ENCODE measurements at regions not wholly inside any gene's neighbourhood (a gene's known extent, or its start where the extent isn't known, plus 50 kb on each side); places are given as distances from the start of the nearest gene placed in this dataset.

- DNase-seq (ENCODE audit: low spot score) = no peak
- in situ Hi-C loops (cut with MboI; ENCODE audit: low pct_unique_long_range_greater_than_20kb, low sequenced_read_pairs, unreplicated experiment) = no loop called here
- TF ChIP-seq CTCF (IDR thresholded peaks at IDR 0.05; ENCODE audit: extremely low read depth, insufficient read depth, missing control alignments) = no peak
Observed at GRCh38 chr11:121808096-121808495, 307.9 kb downstream of the BLID start.

- in situ Hi-C loops (cut with MboI; ENCODE audit: low pct_unique_long_range_greater_than_20kb, low sequenced_read_pairs, unreplicated experiment) = no loop called here
- DNase-seq (ENCODE audit: low spot score) = no peak
- TF ChIP-seq CTCF (IDR thresholded peaks at IDR 0.05; ENCODE audit: extremely low read depth, insufficient read depth, missing control alignments) = no peak
Observed at GRCh38 chr11:121807051-121807450, 309.0 kb downstream of the BLID start.

GRCh38 chr11:121802542-121802941, 313.5 kb downstream of the BLID start:
- no peak for DNase-seq (ENCODE audit: low spot score)
- in situ Hi-C loops (cut with MboI; ENCODE audit: low pct_unique_long_range_greater_than_20kb, low sequenced_read_pairs, unreplicated experiment) = no loop called here
- no peak for TF ChIP-seq CTCF (IDR thresholded peaks at IDR 0.05; ENCODE audit: extremely low read depth, insufficient read depth, missing control alignments)

- no peak for TF ChIP-seq CTCF (IDR thresholded peaks at IDR 0.05; ENCODE audit: extremely low read depth, insufficient read depth, missing control alignments)
- DNase-seq (ENCODE audit: low spot score) = no peak
- in situ Hi-C loops (cut with MboI; ENCODE audit: low pct_unique_long_range_greater_than_20kb, low sequenced_read_pairs, unreplicated experiment) = no loop called here
Observed at GRCh38 chr11:121801781-121802180, 314.2 kb downstream of the BLID start.

- no peak for TF ChIP-seq CTCF (IDR thresholded peaks at IDR 0.05; ENCODE audit: extremely low read depth, insufficient read depth, missing control alignments)
- no peak for DNase-seq (ENCODE audit: low spot score)
Observed at GRCh38 chr11:121801394-121801748, 314.6 kb downstream of the BLID start.

GRCh38 chr11:121800731-121801393, 315.2 kb downstream of the BLID start:
- DNase-seq (ENCODE audit: low spot score) = no peak
- in situ Hi-C loops (cut with MboI; ENCODE audit: low pct_unique_long_range_greater_than_20kb, low sequenced_read_pairs, unreplicated experiment) = no loop called here

More at GRCh38 chr11:121801394-121801748, 314.6 kb downstream of the BLID start:
- in situ Hi-C loops (cut with MboI; ENCODE audit: low pct_unique_long_range_greater_than_20kb, low sequenced_read_pairs, unreplicated experiment) = no loop called here

More at GRCh38 chr11:121800731-121801393, 315.2 kb downstream of the BLID start:
- TF ChIP-seq CTCF (IDR thresholded peaks at IDR 0.05; ENCODE audit: extremely low read depth, insufficient read depth, missing control alignments) = no peak
